ENCODE measurements at regions not wholly inside any gene's neighbourhood (a gene's known extent, or its start where the extent isn't known, plus 50 kb on each side); places are given as distances from the start of the nearest gene placed in this dataset.

DNA sequence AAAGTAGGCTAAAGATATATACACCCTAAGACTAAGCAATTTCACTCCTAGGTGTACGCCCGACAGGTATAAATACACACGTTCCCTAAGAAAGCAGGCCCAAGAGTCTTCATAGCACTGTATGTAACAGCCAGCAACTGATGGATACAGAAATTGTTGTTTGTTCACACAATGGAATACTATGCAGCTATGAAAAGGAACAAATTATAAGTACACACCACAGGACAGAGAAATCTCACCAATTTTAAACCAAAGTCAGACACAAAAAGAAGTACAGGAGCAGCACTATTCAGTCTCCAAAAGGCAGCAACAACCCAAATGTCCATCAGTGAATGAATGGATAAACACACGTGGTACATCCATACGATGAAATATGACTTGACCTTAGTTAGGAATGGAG is 106.1 kb downstream of the LITAF start:
- no peak for TF ChIP-seq SUZ12 (IDR thresholded peaks at IDR 0.05; ENCODE audit: extremely low read depth, insufficient read depth, insufficient read length)
- no peak for TF ChIP-seq ZNF274 (IDR thresholded peaks at IDR 0.05; ENCODE audit: low read depth, low read length)
